ENCODE measurements at regions not wholly inside any gene's neighbourhood (a gene's known extent, or its start where the extent isn't known, plus 50 kb on each side); places are given as distances from the start of the nearest gene placed in this dataset.

DNA sequence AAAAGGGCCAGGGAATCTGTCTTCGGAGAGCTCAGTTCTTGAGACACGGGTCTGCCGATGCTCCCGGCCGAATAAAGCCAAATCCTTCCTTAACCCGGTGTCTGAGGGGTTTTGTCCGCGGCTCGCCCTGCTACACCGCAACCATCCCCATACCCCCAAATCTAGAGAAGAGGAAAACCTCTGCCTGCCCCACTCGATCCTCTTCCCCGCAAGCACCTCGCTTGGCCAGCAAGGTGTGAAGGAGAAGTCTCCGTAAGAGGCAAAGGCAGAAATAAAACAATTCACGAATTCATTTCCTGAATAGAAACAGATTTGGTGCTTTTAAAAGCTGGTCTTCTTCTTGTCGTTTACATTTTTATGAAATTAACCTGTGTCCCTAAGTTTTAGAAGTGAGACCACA lies 67.3 kb upstream of the GALNT9 start:
- Mint-ChIP-seq H3K4me3 (ENCODE audit: low read depth, unreplicated experiment) (no peak overlapping the region), H3K36me3 (ENCODE audit: insufficient read depth, unreplicated experiment) (peaks cover 8% of the 10 kb centered on the region), H3K4me1 (ENCODE audit: low read depth, unreplicated experiment) (peaks cover 28% of the 10 kb centered on the region), H3K27me3 (ENCODE audit: unreplicated experiment) (peaks cover 96% of the 10 kb centered on the region), H3K27ac (ENCODE audit: unreplicated experiment) (no peak overlapping the region), H3K9me3 (ENCODE audit: low read depth, unreplicated experiment) (no peaks in the 10 kb centered on the region)
- no TSS peak for BruUV-seq (replicated peaks)
- TF ChIP-seq, protein P1, sequence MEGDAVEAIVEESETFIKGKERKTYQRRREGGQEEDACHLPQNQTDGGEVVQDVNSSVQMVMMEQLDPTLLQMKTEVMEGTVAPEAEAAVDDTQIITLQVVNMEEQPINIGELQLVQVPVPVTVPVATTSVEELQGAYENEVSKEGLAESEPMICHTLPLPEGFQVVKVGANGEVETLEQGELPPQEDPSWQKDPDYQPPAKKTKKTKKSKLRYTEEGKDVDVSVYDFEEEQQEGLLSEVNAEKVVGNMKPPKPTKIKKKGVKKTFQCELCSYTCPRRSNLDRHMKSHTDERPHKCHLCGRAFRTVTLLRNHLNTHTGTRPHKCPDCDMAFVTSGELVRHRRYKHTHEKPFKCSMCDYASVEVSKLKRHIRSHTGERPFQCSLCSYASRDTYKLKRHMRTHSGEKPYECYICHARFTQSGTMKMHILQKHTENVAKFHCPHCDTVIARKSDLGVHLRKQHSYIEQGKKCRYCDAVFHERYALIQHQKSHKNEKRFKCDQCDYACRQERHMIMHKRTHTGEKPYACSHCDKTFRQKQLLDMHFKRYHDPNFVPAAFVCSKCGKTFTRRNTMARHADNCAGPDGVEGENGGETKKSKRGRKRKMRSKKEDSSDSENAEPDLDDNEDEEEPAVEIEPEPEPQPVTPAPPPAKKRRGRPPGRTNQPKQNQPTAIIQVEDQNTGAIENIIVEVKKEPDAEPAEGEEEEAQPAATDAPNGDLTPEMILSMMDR (IDR thresholded peaks at IDR 0.05; ENCODE audit: unreplicated experiment) = no peak
- intact Hi-C loops (cut with micrococcal nuclease; ENCODE audit: unreplicated experiment) = no loop called here
- no peak for DNase-seq
- CTCF ChIA-PET = interaction anchor here (0.6 to 0.9 kb wide), 2 partner anchors 9 to 243 kb away, joined by 3 to 10 read pairs; no protein-coding TSS in a partner anchor

DNA sequence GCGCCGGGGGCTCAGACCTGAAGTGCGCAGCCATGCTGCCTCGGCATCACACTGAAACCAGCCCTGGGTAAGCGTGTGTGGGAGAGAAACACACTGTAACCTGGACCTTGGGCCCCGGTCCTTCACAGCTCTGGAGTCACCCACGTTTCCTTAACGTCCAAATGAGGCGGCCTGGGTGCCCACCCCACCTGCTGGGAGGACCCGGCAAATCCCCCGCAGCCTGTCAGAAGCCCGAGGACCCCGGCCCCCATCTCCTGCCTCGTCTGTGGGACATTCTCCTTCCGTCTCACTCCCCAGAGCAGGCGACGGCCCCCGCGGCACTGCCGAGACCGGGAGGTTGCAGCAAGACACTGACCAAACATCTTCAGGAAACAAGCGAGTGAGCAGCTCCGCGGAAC lies 66.5 kb upstream of the GALNT9 start:
- peaks cover 28% of the 10 kb centered on the region for H3K4me1 Mint-ChIP-seq (ENCODE audit: low read depth, unreplicated experiment)
- BruUV-seq (replicated peaks) = no TSS peak
- no peak for DNase-seq
- H3K27me3 Mint-ChIP-seq (ENCODE audit: unreplicated experiment) = peaks cover 96% of the 10 kb centered on the region
- H3K27ac Mint-ChIP-seq (ENCODE audit: unreplicated experiment) = no peak overlapping the region
- no peaks in the 10 kb centered on the region for H3K9me3 Mint-ChIP-seq (ENCODE audit: low read depth, unreplicated experiment)
- no peak overlapping the region for H3K4me3 Mint-ChIP-seq (ENCODE audit: low read depth, unreplicated experiment)
- peaks cover 8% of the 10 kb centered on the region for H3K36me3 Mint-ChIP-seq (ENCODE audit: insufficient read depth, unreplicated experiment)
- CTCF ChIA-PET = interaction anchor here (0.6 to 0.9 kb wide), 2 partner anchors 9 to 242 kb away, joined by 3 to 10 read pairs; no protein-coding TSS in a partner anchor
- TF ChIP-seq, protein P1 (IDR thresholded peaks at IDR 0.05; ENCODE audit: unreplicated experiment) = no peak
- intact Hi-C loops (cut with micrococcal nuclease; ENCODE audit: unreplicated experiment) = no loop called here

DNA sequence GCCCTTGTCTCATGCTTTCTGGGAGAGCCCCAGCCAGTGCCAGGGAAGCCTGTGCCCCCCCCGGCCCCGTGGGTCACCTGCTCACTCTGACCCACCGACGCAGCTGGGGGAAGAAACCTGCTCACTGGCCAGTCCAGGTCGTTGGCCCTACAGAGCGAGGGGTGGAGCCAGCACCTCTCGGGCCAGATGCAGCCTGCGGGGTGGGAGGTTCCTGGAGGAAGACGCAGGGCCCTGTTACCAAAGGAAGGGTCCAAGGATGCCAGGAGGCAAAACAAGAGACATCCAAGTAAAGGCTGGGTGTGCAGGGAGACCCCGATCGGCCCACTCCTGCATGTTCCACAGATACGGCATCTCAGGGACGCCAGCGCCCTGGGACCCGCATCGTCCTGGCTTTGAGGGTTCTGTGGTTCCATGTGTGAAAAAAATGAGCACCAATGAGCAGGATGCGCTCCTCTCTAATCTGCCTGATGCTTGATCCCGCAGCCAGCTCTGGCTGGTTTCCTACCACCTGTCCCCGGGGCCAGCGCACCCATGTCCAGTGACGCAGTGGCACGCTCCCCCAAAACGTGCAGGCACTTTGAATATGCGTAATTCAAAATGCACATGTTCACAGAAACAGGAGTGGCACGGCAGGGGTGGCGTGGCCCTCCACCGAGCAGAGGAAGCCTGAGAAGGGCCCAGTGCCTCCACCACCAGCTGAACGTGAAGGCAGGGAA lies 66.0 kb upstream of the GALNT9 start:
- Mint-ChIP-seq H3K9me3 (ENCODE audit: low read depth, unreplicated experiment) (no peaks in the 10 kb centered on the region), H3K36me3 (ENCODE audit: insufficient read depth, unreplicated experiment) (peaks cover 8% of the 10 kb centered on the region), H3K4me3 (ENCODE audit: low read depth, unreplicated experiment) (no peak overlapping the region), H3K27me3 (ENCODE audit: unreplicated experiment) (peaks cover 96% of the 10 kb centered on the region), H3K4me1 (ENCODE audit: low read depth, unreplicated experiment) (peaks cover 28% of the 10 kb centered on the region), H3K27ac (ENCODE audit: unreplicated experiment) (no peak overlapping the region)
- CTCF ChIA-PET = no interaction called here
- no peak for DNase-seq
- BruUV-seq (replicated peaks) = no TSS peak
- intact Hi-C loops (cut with micrococcal nuclease; ENCODE audit: unreplicated experiment) = no loop called here
- TF ChIP-seq, protein P1 (IDR thresholded peaks at IDR 0.05; ENCODE audit: unreplicated experiment) = no peak

DNA sequence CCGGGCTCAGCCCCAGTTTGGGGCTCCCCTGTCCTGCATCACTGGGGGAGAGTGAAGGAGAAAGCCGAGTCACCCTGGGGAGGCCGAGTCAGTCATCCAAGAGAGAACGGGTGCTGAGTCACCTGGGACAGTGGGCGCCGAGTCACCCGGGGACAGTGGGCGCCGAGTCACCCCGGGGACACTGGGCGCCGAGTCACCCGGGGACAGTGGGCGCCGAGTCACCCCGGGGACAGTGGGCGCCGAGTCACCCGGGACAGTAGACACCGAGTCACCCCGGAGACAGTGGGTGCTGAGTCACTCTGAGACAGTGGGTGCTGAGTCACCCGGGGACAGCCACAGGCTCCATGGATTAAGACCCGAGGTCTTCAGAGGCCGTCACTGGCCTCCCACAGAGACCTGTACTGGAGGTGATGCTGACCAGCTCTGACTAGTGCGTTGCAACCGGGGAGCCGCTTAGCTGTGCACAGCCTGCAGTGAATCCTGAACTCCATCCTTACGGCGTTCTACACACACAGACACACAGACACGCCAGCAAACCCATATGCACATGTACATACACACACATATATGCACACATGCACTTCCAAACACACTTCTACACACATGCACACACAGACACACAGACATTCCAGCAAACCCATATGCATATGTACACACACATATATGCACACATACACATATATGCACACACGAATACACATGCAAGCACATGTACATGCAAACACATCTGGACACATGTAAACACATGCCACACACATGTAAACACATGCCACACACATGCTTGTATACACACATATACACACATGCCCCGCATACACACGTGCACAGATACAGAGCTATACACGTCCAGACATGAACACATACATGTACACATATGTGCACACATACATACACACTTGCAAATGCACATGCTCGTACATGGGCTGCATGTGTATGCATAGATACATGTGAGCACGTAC lies 64.9 kb upstream of the GALNT9 start:
- Mint-ChIP-seq H3K4me3 (ENCODE audit: low read depth, unreplicated experiment) (peak overlapping the region; percentile 36), H3K4me1 (ENCODE audit: low read depth, unreplicated experiment) (peaks cover 28% of the 10 kb centered on the region), H3K36me3 (ENCODE audit: insufficient read depth, unreplicated experiment) (peaks cover 8% of the 10 kb centered on the region), H3K27me3 (ENCODE audit: unreplicated experiment) (peaks cover 96% of the 10 kb centered on the region), H3K9me3 (ENCODE audit: low read depth, unreplicated experiment) (no peaks in the 10 kb centered on the region), H3K27ac (ENCODE audit: unreplicated experiment) (peak overlapping the region; percentile 44)
- no TSS peak for BruUV-seq (replicated peaks)
- no peak for DNase-seq
- TF ChIP-seq, protein P1 (IDR thresholded peaks at IDR 0.05; ENCODE audit: unreplicated experiment) = no peak
- CTCF ChIA-PET = no interaction called here
- intact Hi-C loops (cut with micrococcal nuclease; ENCODE audit: unreplicated experiment) = no loop called here

All from Calu3 (cell line).